GM19238 (cell line): ENCODE measurements at regions not wholly inside any gene's neighbourhood (a gene's known extent, or its start where the extent isn't known, plus 50 kb on each side); places are given as distances from the start of the nearest gene placed in this dataset.
"Not testable (repeated sequence)": the region's sequence is repeated elsewhere in the genome, so short reads cannot be mapped to it uniquely, and the experiment has no call there.

Source experiments
- DNase-seq: peaks from one replicate; pipeline ENCODE4 v3.0.0; 2011; ENCODE audit warnings: low spot score; ENCODE audit not compliant: insufficient read length

DNA sequence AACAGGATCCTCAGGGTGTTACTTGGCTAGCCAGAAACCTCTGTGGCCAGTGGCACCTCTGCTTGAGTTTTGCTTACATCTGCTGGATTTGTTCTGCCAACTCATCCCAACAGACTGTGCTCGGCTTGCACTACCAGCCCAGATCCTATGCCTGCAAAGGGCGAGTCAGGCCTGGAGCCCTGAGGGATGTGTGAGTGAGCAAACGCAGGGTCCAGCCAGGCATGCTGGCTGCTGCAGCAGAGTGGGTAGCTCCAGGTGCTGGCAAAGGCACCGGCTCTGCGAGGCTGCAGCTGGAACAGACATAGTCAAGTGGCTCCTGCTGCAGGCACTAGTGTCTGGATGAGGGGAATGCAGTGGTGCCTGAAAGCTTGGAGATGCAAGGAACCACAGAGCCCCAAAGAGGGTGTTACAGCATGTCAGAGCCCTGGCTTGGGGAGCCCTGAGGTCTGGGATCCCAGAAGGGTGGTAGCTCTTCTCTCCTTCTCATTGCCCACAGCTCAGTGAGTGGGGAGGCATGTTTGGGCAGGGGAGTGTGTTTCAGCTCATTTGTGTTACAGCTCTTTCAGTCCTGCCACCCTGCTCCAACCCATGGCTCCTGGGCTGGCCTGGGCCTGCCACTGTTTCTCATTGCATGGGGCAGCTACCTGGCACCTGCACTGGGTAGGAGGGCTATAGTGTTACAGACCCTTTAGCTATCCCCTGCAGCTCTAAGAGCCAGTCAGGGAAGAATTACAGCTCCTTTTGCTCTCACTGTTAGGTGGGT lies 332.6 kb downstream of the TAF11L14 start:
- no peak for DNase-seq

DNA sequence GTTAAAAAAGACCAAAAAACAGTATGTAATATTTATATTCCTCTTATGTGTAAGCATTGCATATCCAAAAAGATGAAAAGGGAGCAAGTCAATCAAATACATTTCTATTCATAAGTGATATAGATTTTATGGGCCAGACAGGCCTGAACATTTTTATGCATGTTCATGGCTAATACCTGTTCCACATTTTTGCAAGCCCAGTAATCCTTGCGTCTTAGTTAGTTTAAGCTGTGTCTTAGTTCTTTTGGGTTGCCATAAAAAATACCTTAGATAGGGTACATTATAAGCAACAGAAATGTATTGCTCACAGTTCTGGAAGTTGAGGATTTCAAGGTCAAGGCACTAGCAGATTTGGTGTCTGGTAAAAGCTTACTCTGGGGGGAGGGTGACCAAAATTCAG lies 342.1 kb downstream of the TAF11L14 start:
- DNase-seq, result no peak

DNA sequence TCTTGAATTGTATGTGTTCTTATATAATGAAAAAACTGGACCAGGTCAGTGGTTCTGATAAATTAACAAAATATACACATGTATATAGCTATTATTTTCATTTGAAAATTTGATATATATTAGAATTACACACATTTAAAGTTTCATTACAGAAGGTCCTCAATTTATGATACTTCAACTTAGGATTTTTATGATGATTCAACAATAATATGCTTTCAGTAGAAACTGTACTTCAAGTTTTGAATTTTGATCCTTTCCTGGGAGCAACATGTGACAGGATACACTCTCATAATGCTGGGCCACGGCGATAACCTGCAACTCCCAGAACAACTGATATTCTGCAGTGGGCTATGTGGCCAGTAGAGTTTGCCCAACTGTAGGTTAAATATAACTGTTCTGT lies 344.7 kb downstream of the TAF11L14 start:
- DNase-seq, result no peak

DNA sequence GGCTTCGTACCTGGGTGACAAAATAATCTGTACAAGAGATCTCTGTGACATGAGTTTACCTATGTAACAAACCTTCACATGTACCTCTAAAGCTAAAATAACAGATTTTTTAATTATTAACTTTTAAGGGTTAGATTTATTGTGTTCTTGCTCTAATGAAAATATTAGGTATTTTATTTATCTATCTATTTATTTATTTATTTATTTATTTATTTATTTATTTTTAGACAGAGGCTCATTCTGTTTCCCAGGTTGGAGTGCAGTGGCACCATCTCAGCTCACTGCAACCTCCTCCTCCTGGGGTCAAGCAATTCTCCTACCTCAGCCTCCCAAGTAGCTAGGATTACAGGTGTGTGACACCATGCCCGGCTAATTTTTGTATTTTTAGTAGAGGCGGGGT lies 348.4 kb downstream of the TAF11L14 start:
- DNase-seq, result not testable (repeated sequence)

DNA sequence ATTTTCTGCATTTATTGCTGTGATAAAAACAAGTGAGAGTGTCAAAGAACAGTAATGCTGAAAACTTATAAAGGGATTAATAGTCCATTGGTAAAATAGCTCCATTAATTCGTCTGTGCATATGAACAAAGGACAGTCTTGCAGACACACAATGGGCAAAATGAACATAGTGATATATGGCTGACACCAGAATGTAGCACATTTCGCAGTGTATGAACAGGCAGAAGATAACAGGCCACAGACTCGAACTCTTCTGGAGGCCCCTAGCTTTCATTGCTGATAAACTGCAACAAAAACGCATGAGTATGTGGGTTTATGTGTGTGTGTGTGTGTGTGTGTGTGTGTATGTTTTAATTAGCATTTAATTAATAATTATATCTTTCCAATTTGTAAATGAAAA lies 354.8 kb downstream of the TAF11L14 start:
- no peak for DNase-seq

DNA sequence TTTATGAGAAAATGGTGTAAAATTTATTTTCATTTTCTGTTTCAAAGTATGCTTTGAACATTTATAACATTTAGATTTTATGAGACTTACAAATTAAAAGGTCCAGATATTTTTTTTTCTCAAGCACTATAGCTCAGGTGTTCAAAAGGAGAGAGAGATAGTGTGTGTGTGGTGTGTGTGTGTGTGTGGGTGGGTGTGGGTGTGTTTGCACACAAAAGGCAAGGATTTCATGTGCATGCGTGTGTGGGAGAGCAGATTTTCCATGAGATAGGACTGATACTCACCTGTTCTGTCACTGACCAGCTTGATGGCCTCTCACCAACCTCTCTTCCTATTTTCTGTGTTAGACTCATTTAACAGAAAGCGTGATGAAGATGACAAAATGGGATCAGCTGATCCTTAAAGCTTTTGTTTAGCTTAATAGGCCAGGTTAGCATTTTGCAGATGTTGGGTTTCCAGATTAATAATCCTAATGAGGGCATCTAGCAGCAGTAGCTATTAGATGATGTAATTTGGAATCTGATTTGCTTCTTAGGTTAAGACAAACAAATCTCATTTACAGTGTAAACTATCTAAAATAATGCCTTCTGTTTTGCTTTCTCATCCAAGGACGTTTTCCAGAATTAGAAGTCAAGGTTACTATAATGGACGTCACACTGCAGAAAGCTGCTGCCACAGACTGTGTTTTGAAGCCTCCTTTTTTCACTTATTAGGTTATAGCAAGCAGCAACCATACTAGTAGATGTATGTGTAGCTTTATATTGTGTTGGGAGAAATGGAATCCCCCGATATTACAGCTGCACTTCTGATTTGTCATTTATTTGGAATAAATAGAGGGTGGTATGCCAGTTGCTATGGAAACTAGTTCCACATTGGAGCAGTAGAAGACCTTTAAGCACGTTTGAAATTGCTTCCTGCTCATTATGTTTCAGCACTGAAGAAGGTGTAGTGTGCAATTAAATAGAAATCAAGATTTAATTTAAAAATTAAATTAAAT lies 355.6 kb downstream of the TAF11L14 start:
- DNase-seq, result no peak

DNA sequence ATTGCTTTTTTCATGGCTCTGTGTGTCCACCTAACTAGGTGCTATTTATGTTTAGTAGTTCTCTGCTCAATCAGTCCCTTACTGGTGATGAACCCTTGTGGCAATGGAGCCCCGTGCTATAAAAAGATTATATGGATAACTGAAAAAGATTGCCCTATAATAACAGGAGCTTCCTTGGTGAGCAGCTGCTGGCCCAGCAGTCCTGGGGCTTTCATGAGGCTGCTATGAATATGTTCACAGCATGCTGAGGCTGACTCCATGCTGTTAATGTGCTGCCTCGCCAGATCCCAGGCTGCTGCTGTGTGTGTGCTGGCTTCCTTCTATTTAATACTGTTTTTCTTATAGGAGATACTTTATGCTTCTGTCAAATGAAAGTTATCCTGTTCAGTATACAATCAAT lies 357.5 kb downstream of the TAF11L14 start:
- no peak for DNase-seq

DNA sequence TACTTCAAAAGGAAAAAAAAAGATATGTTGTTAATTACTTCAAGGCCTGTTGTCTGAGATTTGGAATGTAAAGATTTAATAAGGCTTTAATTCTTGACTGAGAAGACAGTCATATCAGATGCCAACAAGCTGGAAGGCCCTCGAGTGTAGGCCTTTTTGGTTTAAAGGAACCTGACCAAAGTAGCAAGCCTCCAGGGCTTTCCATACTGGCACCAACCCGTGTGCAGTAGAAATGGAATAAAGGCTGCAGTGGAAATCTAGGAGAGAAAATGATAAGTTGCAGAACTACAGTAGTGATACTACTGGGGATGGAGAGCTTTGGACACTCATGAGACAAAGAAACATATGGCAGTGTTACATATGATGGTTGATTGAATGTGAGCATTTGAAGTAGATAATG lies 358.0 kb downstream of the TAF11L14 start:
- no peak for DNase-seq

DNA sequence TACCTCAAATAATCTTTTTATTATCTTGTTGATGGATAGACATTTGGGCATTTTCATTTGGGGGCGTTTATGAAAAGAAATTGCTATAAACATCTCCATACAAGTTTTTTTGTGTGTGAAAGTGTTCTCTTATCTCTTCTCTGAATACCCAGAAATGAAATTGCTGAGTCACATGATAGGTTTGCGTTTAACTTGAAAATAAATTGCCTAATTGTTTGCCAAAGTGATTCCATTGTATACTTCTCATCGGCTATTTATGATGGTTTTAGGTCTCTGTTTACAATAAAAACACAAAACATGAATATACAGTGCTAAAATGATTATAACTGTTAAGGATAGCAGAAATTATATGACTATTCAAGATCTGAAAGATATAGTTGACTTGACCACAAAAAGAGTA lies 361.7 kb downstream of the TAF11L14 start:
- DNase-seq, result no peak

DNA sequence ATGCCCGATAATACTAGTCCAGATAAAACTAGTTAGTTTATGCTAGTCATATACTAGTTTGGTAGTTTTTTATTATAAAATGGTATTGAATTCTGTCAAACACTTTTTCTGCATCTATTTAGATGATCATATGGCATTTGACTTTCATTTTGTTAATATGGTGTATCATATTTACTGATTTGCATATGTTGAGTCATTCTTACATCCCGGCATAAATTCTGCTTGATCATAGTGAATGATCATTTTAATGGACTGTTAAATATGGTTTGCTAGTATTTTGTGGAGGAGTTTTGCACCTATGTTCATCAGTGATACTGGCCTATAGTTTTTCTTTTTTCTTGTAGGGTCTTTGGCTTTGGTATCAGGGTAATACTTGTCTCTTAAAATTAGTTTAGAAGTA lies 365.6 kb downstream of the TAF11L14 start:
- no peak for DNase-seq

DNA sequence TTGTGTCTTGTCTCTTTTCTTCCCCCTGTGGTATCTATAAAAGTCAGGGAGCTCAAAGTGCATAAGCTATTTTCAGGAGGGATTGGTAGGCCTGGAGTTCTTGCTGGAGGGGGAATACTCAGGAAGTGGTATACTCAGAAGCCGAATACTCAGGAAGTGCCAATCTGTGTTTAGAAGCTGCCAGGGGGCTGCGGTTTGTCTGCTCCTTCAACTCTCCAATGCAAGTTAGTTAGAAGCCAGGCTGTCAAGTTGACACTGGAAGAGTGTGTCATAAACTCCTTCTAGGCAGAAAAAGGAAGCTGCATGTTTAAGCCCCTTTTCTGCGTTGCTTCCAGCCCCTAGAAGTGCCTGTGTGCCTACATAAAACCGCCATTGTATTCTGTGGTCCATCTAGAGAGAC lies 366.5 kb downstream of the TAF11L14 start:
- no peak for DNase-seq

DNA sequence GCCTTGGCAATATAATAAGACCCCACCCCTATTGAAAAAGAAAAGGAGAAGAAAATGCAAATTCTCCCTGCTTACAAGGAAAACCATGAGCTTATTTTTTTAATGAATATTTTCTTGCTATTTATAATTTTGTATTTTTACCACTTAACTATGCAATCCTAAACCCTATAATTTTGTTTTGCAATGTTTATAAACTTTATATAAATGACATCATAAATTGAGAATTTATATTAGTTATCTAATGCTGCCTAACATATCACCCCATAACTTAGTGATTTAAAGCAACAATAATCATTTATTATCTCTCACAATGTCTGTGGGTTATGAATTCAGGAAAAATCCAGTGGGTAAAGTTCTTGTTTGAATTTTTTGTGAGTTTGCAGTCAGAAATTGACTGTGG lies 369.1 kb downstream of the TAF11L14 start:
- DNase-seq, result no peak

DNA sequence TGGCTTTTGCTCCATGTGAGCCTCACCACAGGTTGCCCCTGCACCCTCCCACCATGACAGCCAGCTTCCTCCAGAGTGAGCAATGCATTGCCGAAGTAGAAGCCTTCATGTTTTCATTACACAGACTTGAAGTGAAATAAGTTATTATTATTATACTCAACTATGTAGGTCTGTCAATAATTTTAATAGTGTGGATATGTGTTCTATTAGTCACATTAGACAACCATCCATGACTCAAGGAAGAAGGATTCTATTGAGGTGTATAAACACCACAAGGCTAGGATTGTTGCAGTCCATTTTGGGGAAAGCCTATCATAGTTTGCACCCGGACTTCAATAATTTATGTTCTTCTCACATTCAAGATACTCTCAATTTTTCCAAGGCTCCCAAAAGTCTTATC lies 369.5 kb downstream of the TAF11L14 start:
- no peak for DNase-seq

DNA sequence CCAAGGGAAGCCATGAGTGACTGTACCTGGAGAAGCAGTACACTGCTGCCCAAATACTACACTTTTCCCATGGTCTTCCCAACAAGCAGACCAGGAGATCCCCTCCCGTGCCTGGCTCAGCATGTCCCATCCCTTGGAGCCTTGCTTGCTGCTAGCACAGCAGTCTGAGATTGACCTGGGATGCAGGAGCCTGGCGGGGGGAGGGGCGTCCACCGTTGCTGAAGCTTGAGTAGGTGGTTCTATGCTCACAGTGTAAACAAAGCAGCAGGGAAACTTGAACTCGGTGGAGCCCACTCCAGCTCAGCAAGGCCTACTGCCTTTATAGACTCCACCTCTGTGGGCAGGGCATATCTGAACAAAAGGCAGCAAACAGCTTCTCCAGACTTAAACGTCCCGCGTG lies 372.0 kb downstream of the TAF11L14 start:
- not testable (repeated sequence) for DNase-seq

DNA sequence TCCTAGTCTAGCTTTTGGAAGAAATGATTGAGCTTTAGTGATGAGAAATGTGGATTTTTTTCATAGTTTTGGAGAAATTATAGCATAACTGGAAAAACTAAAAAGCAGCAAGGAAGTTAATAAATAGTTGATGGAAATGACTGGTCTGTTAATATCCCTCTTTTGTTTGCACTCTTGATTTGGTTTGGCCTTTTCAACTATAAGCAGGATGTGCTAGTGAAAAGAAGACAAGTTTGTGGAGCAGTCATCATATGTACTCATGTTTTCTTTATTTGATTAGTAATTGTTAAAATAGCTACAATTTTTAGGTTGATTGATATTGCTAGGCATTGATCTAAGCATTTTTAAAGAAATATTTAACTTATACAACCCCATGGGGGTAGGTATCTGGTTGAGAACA lies 374.7 kb downstream of the TAF11L14 start:
- no peak for DNase-seq

DNA sequence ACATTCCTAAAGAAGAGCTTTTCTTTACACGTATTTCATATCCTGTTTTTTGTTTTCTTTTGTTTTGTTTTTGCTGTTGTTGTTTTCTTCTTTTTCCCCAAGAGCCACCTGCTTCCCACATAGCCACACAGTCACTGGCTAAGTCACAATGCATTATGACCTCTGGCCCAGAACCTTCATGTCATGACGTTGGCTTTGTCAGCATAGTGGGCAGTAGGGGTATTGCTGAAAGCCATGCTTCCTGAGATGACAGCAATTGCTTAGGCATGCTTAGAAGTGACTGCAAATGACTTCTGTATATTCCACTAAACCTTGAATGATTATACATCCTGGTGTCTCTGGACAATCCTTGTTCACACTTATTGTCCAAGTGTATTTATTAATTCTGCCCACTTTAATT lies 375.8 kb downstream of the TAF11L14 start:
- DNase-seq, result no peak

DNA sequence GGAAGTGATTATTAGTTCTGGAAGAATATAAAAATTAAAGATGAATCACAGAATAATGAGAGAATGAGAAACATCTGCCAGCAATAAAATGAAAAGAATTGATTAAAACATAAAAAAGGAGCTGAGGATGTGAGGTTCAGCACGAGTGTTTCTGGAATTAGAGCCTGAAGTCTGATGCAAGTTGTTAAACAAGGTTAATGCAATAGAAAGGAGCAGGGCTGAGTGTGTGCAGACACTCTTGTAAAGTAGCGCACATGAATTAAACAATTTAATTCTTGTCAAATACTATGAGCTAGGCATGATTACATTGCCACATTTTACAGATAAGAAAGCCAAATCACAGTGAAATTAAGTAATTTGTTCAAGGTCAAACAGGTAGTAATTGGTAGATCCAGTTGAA lies 384.2 kb downstream of the TAF11L14 start:
- DNase-seq, result no peak

DNA sequence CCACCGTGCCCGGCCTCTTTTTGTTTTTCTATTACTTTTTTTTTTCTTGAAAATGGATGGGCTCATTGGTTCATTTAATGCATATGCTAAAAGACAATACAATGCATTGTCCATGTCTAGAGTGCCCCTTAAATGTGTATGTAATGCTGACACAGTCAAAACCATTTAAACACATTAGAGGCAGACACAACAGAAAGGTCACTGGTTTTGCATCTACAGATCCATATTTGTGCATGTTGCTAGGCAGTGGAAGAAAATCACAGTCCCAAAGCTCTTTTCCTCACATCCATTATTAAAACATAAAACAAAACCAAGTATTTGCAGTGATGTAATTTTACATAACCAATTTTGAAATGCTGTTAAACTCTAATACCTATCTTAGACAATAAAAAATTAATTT lies 389.0 kb downstream of the TAF11L14 start:
- DNase-seq, result no peak

DNA sequence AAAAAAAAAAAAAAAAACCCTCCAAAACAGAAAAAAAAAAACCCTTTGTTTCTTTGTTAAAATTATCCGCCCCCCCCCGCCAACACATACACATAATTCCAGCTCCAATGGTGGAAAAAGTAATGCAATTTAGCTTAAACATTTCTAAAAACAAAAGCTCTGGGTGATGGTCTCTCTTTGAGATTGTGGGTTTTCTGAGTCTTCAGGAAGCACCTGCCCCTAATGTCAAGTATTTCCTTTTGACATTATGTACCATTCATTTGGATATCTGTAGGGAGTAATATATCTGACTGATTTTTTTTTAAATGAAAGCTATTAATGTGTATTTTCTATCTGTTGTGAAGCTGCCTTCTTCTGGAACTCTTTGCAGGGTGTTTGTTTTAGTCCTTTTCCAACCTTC lies 389.7 kb downstream of the TAF11L14 start:
- DNase-seq, result no peak

DNA sequence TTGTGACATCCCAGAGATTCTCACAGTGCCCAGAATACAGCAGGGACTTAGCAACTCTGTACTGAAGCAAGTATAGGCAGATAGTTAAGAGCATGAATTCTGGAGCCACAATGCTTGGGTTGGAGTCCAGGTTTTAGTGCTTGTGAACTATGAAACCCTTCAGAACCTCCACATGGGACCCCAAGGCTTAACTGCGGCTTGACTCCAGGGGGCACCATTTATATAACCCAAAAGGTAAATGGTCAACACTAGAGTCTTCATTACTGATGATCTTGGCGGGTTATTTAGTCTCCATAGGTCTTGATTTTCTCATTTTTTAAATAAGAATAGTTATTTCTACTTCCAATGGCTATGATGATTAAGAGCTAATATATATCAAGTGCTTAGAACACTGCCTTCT lies 390.3 kb downstream of the TAF11L14 start:
- no peak for DNase-seq

DNA sequence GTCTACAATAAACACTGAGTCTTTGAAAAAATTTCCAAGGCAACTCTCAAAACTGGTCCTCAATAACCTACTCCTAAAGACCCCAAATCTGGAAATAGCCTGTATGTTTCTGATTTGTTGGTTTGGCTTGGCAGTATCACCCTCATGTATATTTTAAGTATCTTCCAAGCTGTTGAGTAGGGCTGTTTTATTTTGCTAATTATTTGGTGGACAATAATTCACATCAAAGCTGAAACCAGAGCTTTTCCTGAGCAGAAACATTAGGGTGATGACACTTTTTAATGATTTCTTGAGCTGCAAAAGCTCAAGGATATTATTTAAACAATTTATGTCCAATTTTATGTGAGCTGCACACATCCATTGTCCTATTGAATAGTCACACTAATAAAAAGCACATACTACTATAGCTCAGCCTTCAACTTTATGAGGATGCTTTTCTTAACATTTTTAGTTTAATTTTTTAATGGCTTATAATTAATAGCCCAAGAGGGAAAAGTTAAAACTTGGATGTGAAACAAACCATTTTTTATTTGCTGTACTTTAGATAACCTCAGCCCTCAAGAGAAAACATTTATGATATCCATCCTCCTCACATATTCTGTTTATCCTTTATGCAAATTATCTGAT lies 393.1 kb downstream of the TAF11L14 start:
- no peak for DNase-seq

DNA sequence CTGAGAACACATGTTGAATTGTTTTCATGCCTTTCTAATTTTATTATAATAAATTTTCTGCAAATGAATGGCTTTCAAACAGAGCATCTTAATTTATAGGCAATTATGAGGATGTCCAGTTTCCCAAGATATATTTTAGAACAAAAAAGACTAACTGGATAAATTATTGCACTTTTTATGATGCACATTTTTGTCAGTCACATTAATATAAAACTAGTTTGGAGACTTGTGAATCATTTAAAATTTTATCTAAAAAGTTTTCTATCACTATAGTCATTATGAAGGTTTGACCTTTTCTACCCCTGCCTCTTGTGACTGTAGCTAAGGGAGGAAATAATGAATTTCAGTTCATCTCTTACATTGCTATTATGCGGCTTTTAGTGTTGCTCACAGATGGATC lies 393.8 kb downstream of the TAF11L14 start:
- no peak for DNase-seq
